ENCODE measurements at regions not wholly inside any gene's neighbourhood (a gene's known extent, or its start where the extent isn't known, plus 50 kb on each side); places are given as distances from the start of the nearest gene placed in this dataset.

- H3K4me2 ChIP-seq (ENCODE audit: insufficient read depth, low read length): no peak overlapping the region
- H3K4me1 ChIP-seq (ENCODE audit: insufficient read depth, low read length): no peaks in the 10 kb centered on the region
- no peaks in the 10 kb centered on the region for H4K20me1 ChIP-seq (ENCODE audit: insufficient read depth, low read length)
- no peaks in the 10 kb centered on the region for H3K79me2 ChIP-seq (ENCODE audit: insufficient read depth, low read length)
- no peak overlapping the region for H3K4me3 ChIP-seq (ENCODE audit: insufficient read depth, low read length)
- H3K9me3 ChIP-seq (ENCODE audit: low read depth, low read length): no peaks in the 10 kb centered on the region
- H3K27me3 ChIP-seq (ENCODE audit: insufficient read depth, low read length): no peaks in the 10 kb centered on the region
- no peak overlapping the region for H3K27ac ChIP-seq (ENCODE audit: low read depth, low read length)
- DNase-seq (ENCODE audit: insufficient read length, low spot score, missing footprints): no peak
- H3K36me3 ChIP-seq (ENCODE audit: insufficient read depth, low read length): no peaks in the 10 kb centered on the region
- no peak overlapping the region for H2AFZ ChIP-seq (ENCODE audit: low read length)
- no peak for TF ChIP-seq CTCF (IDR thresholded peaks at IDR 0.05; ENCODE audit: extremely low read depth, low read depth, low read length)
Observed at GRCh38 chr2:185066128-185066527, 467.8 kb downstream of the ZNF804A start.

GRCh38 chr2:185069107-185069506, 470.8 kb downstream of the ZNF804A start:
- Histone ChIP-seq H3K9me3 (ENCODE audit: low read depth, low read length) (no peaks in the 10 kb centered on the region), H3K27ac (ENCODE audit: low read depth, low read length) (no peak overlapping the region), H2AFZ (ENCODE audit: low read length) (no peak overlapping the region), H3K36me3 (ENCODE audit: insufficient read depth, low read length) (no peaks in the 10 kb centered on the region), H3K79me2 (ENCODE audit: insufficient read depth, low read length) (no peaks in the 10 kb centered on the region), H3K4me3 (ENCODE audit: insufficient read depth, low read length) (no peak overlapping the region), H3K4me1 (ENCODE audit: insufficient read depth, low read length) (no peaks in the 10 kb centered on the region), H4K20me1 (ENCODE audit: insufficient read depth, low read length) (no peaks in the 10 kb centered on the region), H3K4me2 (ENCODE audit: insufficient read depth, low read length) (no peak overlapping the region), H3K27me3 (ENCODE audit: insufficient read depth, low read length) (no peaks in the 10 kb centered on the region)
- TF ChIP-seq CTCF (IDR thresholded peaks at IDR 0.05; ENCODE audit: extremely low read depth, low read depth, low read length): no peak
- no peak for DNase-seq (ENCODE audit: insufficient read length, low spot score, missing footprints)

- Histone ChIP-seq H3K27ac (ENCODE audit: low read depth, low read length) (no peak overlapping the region), H3K4me2 (ENCODE audit: insufficient read depth, low read length) (no peak overlapping the region), H3K36me3 (ENCODE audit: insufficient read depth, low read length) (no peaks in the 10 kb centered on the region), H3K9me3 (ENCODE audit: low read depth, low read length) (no peaks in the 10 kb centered on the region), H2AFZ (ENCODE audit: low read length) (no peak overlapping the region), H3K4me3 (ENCODE audit: insufficient read depth, low read length) (no peak overlapping the region), H3K4me1 (ENCODE audit: insufficient read depth, low read length) (no peaks in the 10 kb centered on the region), H3K79me2 (ENCODE audit: insufficient read depth, low read length) (no peaks in the 10 kb centered on the region), H3K27me3 (ENCODE audit: insufficient read depth, low read length) (no peaks in the 10 kb centered on the region), H4K20me1 (ENCODE audit: insufficient read depth, low read length) (no peaks in the 10 kb centered on the region)
- DNase-seq (ENCODE audit: insufficient read length, low spot score, missing footprints): no peak
- TF ChIP-seq CTCF (IDR thresholded peaks at IDR 0.05; ENCODE audit: extremely low read depth, low read depth, low read length): no peak
Observed at GRCh38 chr2:185074156-185074555, 475.8 kb downstream of the ZNF804A start.

- H3K79me2 ChIP-seq (ENCODE audit: insufficient read depth, low read length): no peaks in the 10 kb centered on the region
- no peak overlapping the region for H3K27ac ChIP-seq (ENCODE audit: low read depth, low read length)
- DNase-seq (ENCODE audit: insufficient read length, low spot score, missing footprints): no peak
- H3K4me2 ChIP-seq (ENCODE audit: insufficient read depth, low read length): no peak overlapping the region
- H4K20me1 ChIP-seq (ENCODE audit: insufficient read depth, low read length): no peaks in the 10 kb centered on the region
- H3K4me3 ChIP-seq (ENCODE audit: insufficient read depth, low read length): no peak overlapping the region
- no peaks in the 10 kb centered on the region for H3K4me1 ChIP-seq (ENCODE audit: insufficient read depth, low read length)
- no peaks in the 10 kb centered on the region for H3K36me3 ChIP-seq (ENCODE audit: insufficient read depth, low read length)
- no peak overlapping the region for H2AFZ ChIP-seq (ENCODE audit: low read length)
- H3K27me3 ChIP-seq (ENCODE audit: insufficient read depth, low read length): no peaks in the 10 kb centered on the region
- H3K9me3 ChIP-seq (ENCODE audit: low read depth, low read length): no peaks in the 10 kb centered on the region
- TF ChIP-seq CTCF (IDR thresholded peaks at IDR 0.05; ENCODE audit: extremely low read depth, low read depth, low read length): no peak
Observed at GRCh38 chr2:185082749-185083148, 484.4 kb downstream of the ZNF804A start.
